GM12865 (cell line): ENCODE measurements at regions not wholly inside any gene's neighbourhood (a gene's known extent, or its start where the extent isn't known, plus 50 kb on each side); places are given as distances from the start of the nearest gene placed in this dataset.

ENCODE experiments used
- DNase-seq: peaks from one replicate; pipeline ENCODE4 v3.0.0; 2010; ENCODE audit warnings: low read depth
- H3K4me3 ChIP-seq: 2 replicates; pipeline ENCODE4 v1.5.1; 2011; ENCODE audit warnings: mild to moderate bottlenecking, low read depth, low read length, control low read depth
- CTCF ChIP-seq: IDR thresholded peaks from 2 replicates; pipeline ENCODE4 v1.5.1; 2011; ENCODE audit warnings: low read length, control low read depth, low read depth, inconsistent platforms; ENCODE audit not compliant: insufficient read depth; ENCODE audit errors: missing control alignments

GRCh38 chr12:112638420-112638819 lies 153.1 kb upstream of the RPH3A start:
- H3K4me3 ChIP-seq, result no peak overlapping the region
- TF ChIP-seq CTCF, result no peak
- no peak for DNase-seq

GRCh38 chr12:112645586-112645985 lies 146.0 kb upstream of the RPH3A start:
- no peak for TF ChIP-seq CTCF
- H3K4me3 ChIP-seq, result no peak overlapping the region
- no peak for DNase-seq

GRCh38 chr12:112656141-112656540 lies 135.4 kb upstream of the RPH3A start:
- TF ChIP-seq CTCF, result no peak
- H3K4me3 ChIP-seq, result no peak overlapping the region
- DNase-seq, result no peak

- H3K4me3 ChIP-seq, result no peak overlapping the region
- TF ChIP-seq CTCF, result no peak
- no peak for DNase-seq
These were observed 127.0 kb upstream of the RPH3A start for GRCh38 chr12:112664569-112664968.

- no peak overlapping the region for H3K4me3 ChIP-seq
- TF ChIP-seq CTCF, result no peak
- DNase-seq, result no peak
These were observed 125.6 kb upstream of the RPH3A start for GRCh38 chr12:112665958-112666357.

- DNase-seq, result no peak
- H3K4me3 ChIP-seq, result no peak overlapping the region
- TF ChIP-seq CTCF, result no peak
These were observed 120.0 kb upstream of the RPH3A start for GRCh38 chr12:112671564-112671963.

- DNase-seq, result no peak
- TF ChIP-seq CTCF, result no peak
- no peak overlapping the region for H3K4me3 ChIP-seq
These were observed 117.0 kb upstream of the RPH3A start for GRCh38 chr12:112674539-112674938.
